HepG2 (cell line): ENCODE measurements at regions not wholly inside any gene's neighbourhood (a gene's known extent, or its start where the extent isn't known, plus 50 kb on each side); places are given as distances from the start of the nearest gene placed in this dataset.

ENCODE experiments used
- ATAC-seq: fragments of 200-7000 bp; cut with Tn5 transposase; 3 replicates; pipeline ENCODE4 v1.9.1; 2020; ENCODE audit warnings: mild to moderate bottlenecking, moderate library complexity
- BruUV-seq: library from RNA; stranded (reverse); fragments of 400-500 nt; replicated peaks from 2 replicates; lab custom pipeline; 2021; lab: Mats Ljungman, UMichigan
- CTCF ChIA-PET: fragments of 300-600 bp; formaldehyde crosslinking; extraction: SDS; loops from one replicate; lab custom pipeline; 2021; ENCODE audit warnings: low total read pairs, inconsistent platforms, low intra/inter-chr PET ratio; lab: Yijun Ruan, JAX
- POLR2A ChIA-PET: fragments of 350-600 bp; sonication (Branson Sonifier 250); formaldehyde crosslinking; loops from one replicate; lab custom pipeline; 2020; ENCODE audit warnings: antibody characterized with exemption, inconsistent platforms; lab: Yijun Ruan, JAX
- DNase-seq: peaks from one replicate; pipeline ENCODE4 v3.0.0-alpha.2; 2015; ENCODE audit warnings: low spot score
- FAIRE-seq: peaks from 3 replicates; lab custom pipeline; 2011; peaks lifted over from hg19 to GRCh38; lab: Jason Lieb, UNC
- H2AFZ ChIP-seq: one replicate; pipeline ENCODE4 v1.6.1; 2011; ENCODE audit warnings: low read length, inconsistent platforms
- H3K27ac ChIP-seq: fragments of 300-600 bp; 3 replicates; pipeline ENCODE4 v1.8.0; 2011; ENCODE audit warnings: mixed run types, mild to moderate bottlenecking, mixed read lengths, low read length, inconsistent platforms; ENCODE audit not compliant: insufficient read depth; ENCODE audit errors: extremely low read length
- H3K27me3 ChIP-seq, 2 experiments: fragments of 200-600 bp in 1 of 2; 2 replicates in 1 of 2; 3 replicates in 1 of 2; pipeline versions ENCODE4 v1.6.0 to v1.8.0; 2011; ENCODE audit warnings: low read length in 2 of 2, mild to moderate bottlenecking in 2 of 2, moderate library complexity in 2 of 2, inconsistent platforms in 1 of 2; ENCODE audit not compliant: insufficient read depth in 2 of 2, control insufficient read depth in 1 of 2
- H3K36me3 ChIP-seq, 2 experiments: fragments of 200-600 bp in 1 of 2; replicated peaks in 1 of 2; 2 replicates in 1 of 2; 3 replicates in 1 of 2; pipeline versions ENCODE4 v1.5.1 to v1.8.0; 2011; ENCODE audit warnings: low read length in 2 of 2, inconsistent platforms in 1 of 2; ENCODE audit not compliant: insufficient read depth in 2 of 2, control insufficient read depth in 1 of 2
- H3K4me1 ChIP-seq: 2 replicates; pipeline ENCODE4 v1.5.1; 2012; ENCODE audit warnings: low read length, inconsistent platforms; ENCODE audit not compliant: insufficient read depth
- H3K4me2 ChIP-seq: 2 replicates; pipeline ENCODE4 v1.6.0; 2011; ENCODE audit warnings: low read depth, low read length, inconsistent platforms
- H3K4me3 ChIP-seq, 3 experiments: fragments of 200-600 bp in 1 of 3; sonication (generic), shearing (Covaris generic) in 1 of 3; replicated peaks in 1 of 3; 2 replicates each; pipeline ENCODE4 v1.5.1; 2011 to 2016; ENCODE audit warnings: low read length in 3 of 3, inconsistent platforms in 2 of 3, low read depth in 2 of 3, mild to moderate bottlenecking in 2 of 3, control low read depth in 1 of 3, mixed read lengths in 1 of 3; ENCODE audit not compliant: insufficient read depth in 1 of 3
- H3K79me2 ChIP-seq: one replicate; pipeline ENCODE4 v1.6.1; 2011; ENCODE audit warnings: low read length, inconsistent platforms; ENCODE audit not compliant: insufficient read depth
- H3K9ac ChIP-seq: 2 replicates; pipeline ENCODE4 v1.6.0; 2011; ENCODE audit warnings: mild to moderate bottlenecking, low read depth, low read length, inconsistent platforms; ENCODE audit not compliant: insufficient read depth
- H3K9me3 ChIP-seq: 2 replicates; pipeline ENCODE4 v1.5.1; 2012; ENCODE audit warnings: mild to moderate bottlenecking, low read length
- H4K20me1 ChIP-seq: 2 replicates; pipeline ENCODE4 v1.6.0; 2011; ENCODE audit warnings: inconsistent platforms, mild to moderate bottlenecking, low read length, moderate library complexity; ENCODE audit not compliant: insufficient read depth
- LRRFIP1 ChIP-seq: sonication (generic); formaldehyde crosslinking; conservative IDR thresholded peaks from 2 replicates; pipeline ENCODE4 v1.4.0; 2020; ENCODE audit warnings: missing genetic modification reagents
- SAFB2 ChIP-seq: sonication (generic); formaldehyde crosslinking; IDR thresholded peaks from 2 replicates; pipeline ENCODE4 v1.5.1; 2020; ENCODE audit warnings: missing genetic modification reagents, low read depth, mild to moderate bottlenecking, borderline replicate concordance
- SETDB1 ChIP-seq: sonication (generic); formaldehyde crosslinking; IDR thresholded peaks from 2 replicates; pipeline ENCODE4 v1.5.1; 2020; ENCODE audit warnings: missing genetic modification reagents, mild to moderate bottlenecking, borderline replicate concordance
- XRCC5 ChIP-seq: fragments of 200-400 bp; formaldehyde crosslinking; optimal IDR thresholded peaks from 2 replicates; pipeline ENCODE3; 2017; ENCODE audit warnings: mild to moderate bottlenecking, low read length
- ZNF331 ChIP-seq: sonication (generic); formaldehyde crosslinking; IDR thresholded peaks from 2 replicates; pipeline ENCODE4 v1.4.0; 2020; ENCODE audit warnings: missing genetic modification reagents
- ZNF576 ChIP-seq: sonication (generic); formaldehyde crosslinking; IDR thresholded peaks from 2 replicates; pipeline ENCODE4 v1.4.0; 2020; ENCODE audit warnings: mild to moderate bottlenecking, missing genetic modification reagents
- ZNF746 ChIP-seq: sonication (generic); formaldehyde crosslinking; IDR thresholded peaks from 2 replicates; pipeline ENCODE4 v1.8.0; 2022; ENCODE audit warnings: mild to moderate bottlenecking, missing genetic modification reagents
- WGBS: methylation state at CpG from one replicate; pipeline ENCODE4 v1.1.6; 2017; ENCODE audit warnings: low lambda C conversion rate; 5-methylcytosine and 5-hydroxymethylcytosine counted together
- in situ Hi-C: cut with HindIII; loops from 2 replicates; pipeline ENCODE4 v1.10.0; 2017; ENCODE audit warnings: low pct_unique_long_range_greater_than_20kb; ENCODE audit not compliant: extremely low pct_ligation_motif_present
- intact Hi-C: fragments of 100-400 bp; cut with micrococcal nuclease; formaldehyde crosslinking; loops from one replicate; pipeline ENCODE4 v1.10.0; 2022; ENCODE audit not compliant: unreplicated experiment
- TF ChIP-seq, protein P1 (sequence below): sonication (generic); formaldehyde crosslinking; IDR thresholded peaks from 2 replicates; pipeline ENCODE4 v1.5.1; 2020; ENCODE audit warnings: mild to moderate bottlenecking, missing genetic modification reagents, borderline replicate concordance
- TF ChIP-seq, protein P2 (sequence below): sonication (generic); formaldehyde crosslinking; IDR thresholded peaks from 2 replicates; pipeline ENCODE4 v1.4.0; 2020; ENCODE audit warnings: missing genetic modification reagents

DNA sequence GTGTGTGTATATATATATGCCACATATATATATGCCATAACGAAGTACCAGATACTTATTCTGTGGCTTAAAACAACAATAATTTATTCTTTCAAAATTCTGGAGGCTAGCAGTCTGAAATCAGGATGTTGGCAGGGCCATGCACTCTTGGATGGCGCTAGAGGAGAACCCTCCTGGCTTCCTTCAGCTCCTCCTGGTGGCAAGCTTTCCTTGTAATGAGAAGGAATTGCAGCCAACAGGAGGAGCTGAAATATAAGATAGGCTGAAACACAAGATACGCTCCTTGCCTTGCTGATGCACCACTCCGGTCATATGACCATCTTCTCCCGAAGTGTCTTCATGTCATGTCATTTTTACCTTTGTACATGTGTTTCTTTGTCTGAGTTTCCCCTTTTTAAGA lies 368.1 kb upstream of the CTNND2 start:
- ATAC-seq (no peak), DNase-seq (no peak), FAIRE-seq (no peak)
- Histone ChIP-seq H3K4me1 (no peaks in the 10 kb centered on the region), H3K9me3 (peaks cover 82% of the 10 kb centered on the region), H3K4me3 (no peak overlapping the region), H3K79me2 (no peaks in the 10 kb centered on the region), H3K27ac (no peak overlapping the region), H3K4me2 (no peak overlapping the region), H3K36me3 (no peaks in the 10 kb centered on the region), H3K9ac (no peak overlapping the region), H4K20me1 (no peaks in the 10 kb centered on the region), H3K27me3 (no peaks in the 10 kb centered on the region), H2AFZ (no peak overlapping the region)
- CTCF ChIA-PET: no interaction called here
- TF ChIP-seq, protein P1, sequence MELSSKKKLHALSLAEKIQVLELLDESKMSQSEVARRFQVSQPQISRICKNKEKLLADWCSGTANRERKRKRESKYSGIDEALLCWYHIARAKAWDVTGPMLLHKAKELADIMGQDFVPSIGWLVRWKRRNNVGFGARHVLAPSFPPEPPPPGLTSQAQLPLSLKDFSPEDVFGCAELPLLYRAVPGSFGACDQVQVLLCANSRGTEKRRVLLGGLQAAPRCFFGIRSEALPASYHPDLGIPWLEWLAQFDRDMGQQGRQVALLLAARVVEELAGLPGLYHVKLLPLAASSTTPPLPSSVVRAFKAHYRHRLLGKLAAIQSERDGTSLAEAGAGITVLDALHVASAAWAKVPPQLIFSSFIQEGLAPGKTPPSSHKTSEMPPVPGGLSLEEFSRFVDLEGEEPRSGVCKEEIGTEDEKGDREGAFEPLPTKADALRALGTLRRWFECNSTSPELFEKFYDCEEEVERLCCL: no peak
- TF ChIP-seq ZNF331 (CRISPR knock-in tag) (no peak), ZNF746 (CRISPR knock-in tag) (no peak), LRRFIP1 (no peak), ZNF576 (CRISPR knock-in tag) (no peak), XRCC5 (no peak), SAFB2 (CRISPR knock-in tag) (no peak), SETDB1 (no peak)
- TF ChIP-seq, protein P2, sequence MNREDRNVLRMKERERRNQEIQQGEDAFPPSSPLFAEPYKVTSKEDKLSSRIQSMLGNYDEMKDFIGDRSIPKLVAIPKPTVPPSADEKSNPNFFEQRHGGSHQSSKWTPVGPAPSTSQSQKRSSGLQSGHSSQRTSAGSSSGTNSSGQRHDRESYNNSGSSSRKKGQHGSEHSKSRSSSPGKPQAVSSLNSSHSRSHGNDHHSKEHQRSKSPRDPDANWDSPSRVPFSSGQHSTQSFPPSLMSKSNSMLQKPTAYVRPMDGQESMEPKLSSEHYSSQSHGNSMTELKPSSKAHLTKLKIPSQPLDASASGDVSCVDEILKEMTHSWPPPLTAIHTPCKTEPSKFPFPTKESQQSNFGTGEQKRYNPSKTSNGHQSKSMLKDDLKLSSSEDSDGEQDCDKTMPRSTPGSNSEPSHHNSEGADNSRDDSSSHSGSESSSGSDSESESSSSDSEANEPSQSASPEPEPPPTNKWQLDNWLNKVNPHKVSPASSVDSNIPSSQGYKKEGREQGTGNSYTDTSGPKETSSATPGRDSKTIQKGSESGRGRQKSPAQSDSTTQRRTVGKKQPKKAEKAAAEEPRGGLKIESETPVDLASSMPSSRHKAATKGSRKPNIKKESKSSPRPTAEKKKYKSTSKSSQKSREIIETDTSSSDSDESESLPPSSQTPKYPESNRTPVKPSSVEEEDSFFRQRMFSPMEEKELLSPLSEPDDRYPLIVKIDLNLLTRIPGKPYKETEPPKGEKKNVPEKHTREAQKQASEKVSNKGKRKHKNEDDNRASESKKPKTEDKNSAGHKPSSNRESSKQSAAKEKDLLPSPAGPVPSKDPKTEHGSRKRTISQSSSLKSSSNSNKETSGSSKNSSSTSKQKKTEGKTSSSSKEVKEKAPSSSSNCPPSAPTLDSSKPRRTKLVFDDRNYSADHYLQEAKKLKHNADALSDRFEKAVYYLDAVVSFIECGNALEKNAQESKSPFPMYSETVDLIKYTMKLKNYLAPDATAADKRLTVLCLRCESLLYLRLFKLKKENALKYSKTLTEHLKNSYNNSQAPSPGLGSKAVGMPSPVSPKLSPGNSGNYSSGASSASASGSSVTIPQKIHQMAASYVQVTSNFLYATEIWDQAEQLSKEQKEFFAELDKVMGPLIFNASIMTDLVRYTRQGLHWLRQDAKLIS (CRISPR knock-in tag): no peak
- BruUV-seq: no TSS peak
- in situ Hi-C loops: no loop called here
- intact Hi-C loops: no loop called here
- WGBS: 4% methylated on average over 5 of the region's 5 CpGs
- POLR2A ChIA-PET: no interaction called here
